ENCODE measurements at regions not wholly inside any gene's neighbourhood (a gene's known extent, or its start where the extent isn't known, plus 50 kb on each side); places are given as distances from the start of the nearest gene placed in this dataset. TPM values are rescaled to one million over a fixed set of nuclear protein-coding genes. Genes with fewer than 3 reads are reported as not detected.
A peak's percentile ranks its signal among the peaks of the same experiment; 100 is the strongest.

- no peak for DNase-seq (ENCODE audit: low read depth in 2 of 3, low spot score in 2 of 3)
These were observed 232.1 kb downstream of the TDRD3 start for GRCh38 chr13:60629158-60629557.

GRCh38 chr13:60627071-60627686, 230.2 kb downstream of the TDRD3 start:
- DNase-seq (ENCODE audit: low read depth in 2 of 3, low spot score in 2 of 3) = peak in 2 of 3 donors; percentile 9 to 23

Small RNA genes lying in the stretch of these regions (small RNA-seq; reads per million reads assigned to genes)
- gene MIR3169 (not detected), gene RNY3P5 (not detected)
